ENCODE measurements at regions not wholly inside any gene's neighbourhood (a gene's known extent, or its start where the extent isn't known, plus 50 kb on each side); places are given as distances from the start of the nearest gene placed in this dataset.

GRCh38 chr3:72565593-72565992 is 282.7 kb downstream of the SHQ1 start:
- DNase-seq (ENCODE audit: low spot score) = no peak

- DNase-seq (ENCODE audit: low spot score) = no peak
Observed at GRCh38 chr3:72563690-72564370, 284.4 kb downstream of the SHQ1 start.

- DNase-seq (ENCODE audit: low spot score) = no peak
Observed at GRCh38 chr3:72560846-72561675, 287.2 kb downstream of the SHQ1 start.

- DNase-seq (ENCODE audit: low spot score) = no peak
Observed at GRCh38 chr3:72559385-72559784, 288.9 kb downstream of the SHQ1 start.

- DNase-seq (ENCODE audit: low spot score) = no peak
Observed at GRCh38 chr3:72558001-72558400, 290.2 kb downstream of the SHQ1 start.

- DNase-seq (ENCODE audit: low spot score) = no peak
Observed at GRCh38 chr3:72555714-72556113, 292.5 kb downstream of the SHQ1 start.

- no peak for DNase-seq (ENCODE audit: low spot score)
Observed at GRCh38 chr3:72554689-72555088, 293.6 kb downstream of the SHQ1 start.

GRCh38 chr3:72553298-72553697 is 294.9 kb downstream of the SHQ1 start:
- no peak for DNase-seq (ENCODE audit: low spot score)

GRCh38 chr3:72550582-72551262 is 297.5 kb downstream of the SHQ1 start:
- no peak for DNase-seq (ENCODE audit: low spot score)

GRCh38 chr3:72549761-72550581 is 298.3 kb downstream of the SHQ1 start:
- DNase-seq (ENCODE audit: low spot score) = no peak

GRCh38 chr3:72548981-72549380 is 299.3 kb downstream of the SHQ1 start:
- no peak for DNase-seq (ENCODE audit: low spot score)

- no peak for DNase-seq (ENCODE audit: low spot score)
Observed at GRCh38 chr3:72548461-72548860, 299.8 kb downstream of the SHQ1 start.

GRCh38 chr3:72547183-72547582 is 301.1 kb downstream of the SHQ1 start:
- DNase-seq (ENCODE audit: low spot score) = peak; percentile 9

GRCh38 chr3:72544239-72544638 is 304.0 kb downstream of the SHQ1 start:
- no peak for DNase-seq (ENCODE audit: low spot score)

- no peak for DNase-seq (ENCODE audit: low spot score)
Observed at GRCh38 chr3:72543246-72543645, 305.0 kb downstream of the SHQ1 start.

GRCh38 chr3:72542781-72543180 is 305.5 kb downstream of the SHQ1 start:
- no peak for DNase-seq (ENCODE audit: low spot score)

- no peak for DNase-seq (ENCODE audit: low spot score)
Observed at GRCh38 chr3:72539856-72540255, 308.4 kb downstream of the SHQ1 start.

- no peak for DNase-seq (ENCODE audit: low spot score)
Observed at GRCh38 chr3:72538070-72538745, 310.0 kb downstream of the SHQ1 start.

GRCh38 chr3:72537448-72537847 is 310.8 kb downstream of the SHQ1 start:
- no peak for DNase-seq (ENCODE audit: low spot score)

GRCh38 chr3:72536878-72537267 is 311.4 kb downstream of the SHQ1 start:
- DNase-seq (ENCODE audit: low spot score) = no peak

- DNase-seq (ENCODE audit: low spot score) = no peak
Observed at GRCh38 chr3:72536206-72536877, 311.9 kb downstream of the SHQ1 start.
